ENCODE measurements at regions not wholly inside any gene's neighbourhood (a gene's known extent, or its start where the extent isn't known, plus 50 kb on each side); places are given as distances from the start of the nearest gene placed in this dataset.

DNA sequence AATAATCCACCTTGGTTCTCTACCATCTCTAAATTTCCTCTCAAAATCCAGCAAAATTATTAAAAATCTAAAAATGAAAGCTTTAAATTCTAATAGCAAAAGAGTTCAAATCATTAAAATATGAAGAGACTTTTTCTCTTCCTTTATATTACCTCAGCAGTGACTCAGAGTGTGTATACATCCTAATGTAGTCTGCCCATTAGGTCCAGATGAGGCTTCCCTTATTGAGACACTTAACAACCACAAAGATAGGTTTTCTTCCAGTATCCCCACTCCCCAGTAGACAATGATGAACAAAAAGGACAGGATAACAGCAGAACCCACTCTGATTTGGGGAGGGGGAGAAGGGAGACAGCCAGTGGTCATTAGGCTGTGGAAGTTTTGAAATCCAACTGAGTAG is 61.5 kb upstream of the DCBLD2 start:
- Histone ChIP-seq H3K4me3 (ENCODE audit: low read depth, low read length) (no peak overlapping the region), H3K27me3 (ENCODE audit: control insufficient read depth, insufficient read depth, low read length) (no peaks in the 10 kb centered on the region), H3K36me3 (ENCODE audit: control insufficient read depth, insufficient read depth, low read length) (no peaks in the 10 kb centered on the region)
- FAIRE-seq: no peak
- TF ChIP-seq, protein P1, sequence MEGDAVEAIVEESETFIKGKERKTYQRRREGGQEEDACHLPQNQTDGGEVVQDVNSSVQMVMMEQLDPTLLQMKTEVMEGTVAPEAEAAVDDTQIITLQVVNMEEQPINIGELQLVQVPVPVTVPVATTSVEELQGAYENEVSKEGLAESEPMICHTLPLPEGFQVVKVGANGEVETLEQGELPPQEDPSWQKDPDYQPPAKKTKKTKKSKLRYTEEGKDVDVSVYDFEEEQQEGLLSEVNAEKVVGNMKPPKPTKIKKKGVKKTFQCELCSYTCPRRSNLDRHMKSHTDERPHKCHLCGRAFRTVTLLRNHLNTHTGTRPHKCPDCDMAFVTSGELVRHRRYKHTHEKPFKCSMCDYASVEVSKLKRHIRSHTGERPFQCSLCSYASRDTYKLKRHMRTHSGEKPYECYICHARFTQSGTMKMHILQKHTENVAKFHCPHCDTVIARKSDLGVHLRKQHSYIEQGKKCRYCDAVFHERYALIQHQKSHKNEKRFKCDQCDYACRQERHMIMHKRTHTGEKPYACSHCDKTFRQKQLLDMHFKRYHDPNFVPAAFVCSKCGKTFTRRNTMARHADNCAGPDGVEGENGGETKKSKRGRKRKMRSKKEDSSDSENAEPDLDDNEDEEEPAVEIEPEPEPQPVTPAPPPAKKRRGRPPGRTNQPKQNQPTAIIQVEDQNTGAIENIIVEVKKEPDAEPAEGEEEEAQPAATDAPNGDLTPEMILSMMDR (IDR thresholded peaks at IDR 0.05; ENCODE audit: insufficient read depth, low read length, severe bottlenecking): no peak
- DNase-seq (ENCODE audit: low read depth): peak; percentile 82

DNA sequence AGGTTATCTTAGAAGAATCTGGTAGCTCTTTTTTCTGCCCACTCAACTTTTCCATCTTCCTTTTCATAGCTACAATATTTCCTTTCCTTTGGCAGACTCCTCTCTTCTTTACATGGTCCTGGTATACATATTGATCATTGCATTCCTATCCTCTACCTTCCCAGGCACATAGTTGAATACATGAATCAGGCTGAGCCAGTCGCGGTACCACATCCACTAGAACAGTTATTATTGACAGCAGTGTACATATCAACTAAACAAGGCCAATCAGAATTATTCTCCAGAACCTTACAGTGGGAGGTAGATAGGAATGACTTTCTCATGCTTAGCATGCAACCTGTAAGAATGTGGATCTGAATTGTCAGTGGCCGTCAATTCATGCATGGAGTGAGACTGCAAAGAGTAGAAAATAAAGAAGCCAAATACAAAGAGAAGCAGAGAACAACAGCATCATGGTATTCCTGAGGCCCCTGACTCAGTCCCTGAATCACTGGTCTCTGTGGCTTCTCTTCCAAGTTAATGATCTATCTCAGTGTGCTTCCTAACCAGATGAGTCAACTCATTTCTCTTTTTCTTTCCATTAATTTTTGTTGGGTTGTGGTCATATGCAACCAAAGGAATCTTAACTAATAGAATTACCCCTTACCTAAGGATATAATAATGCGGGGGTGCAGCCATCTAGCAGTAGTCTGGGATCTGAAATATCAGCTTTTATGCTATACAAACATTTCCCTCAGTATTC is 60.9 kb upstream of the DCBLD2 start:
- no peak overlapping the region for H3K4me3 ChIP-seq (ENCODE audit: low read depth, low read length)
- H3K36me3 ChIP-seq (ENCODE audit: control insufficient read depth, insufficient read depth, low read length): no peaks in the 10 kb centered on the region
- DNase-seq (ENCODE audit: low read depth) (peak; percentile 95), FAIRE-seq (no peak)
- H3K27me3 ChIP-seq (ENCODE audit: control insufficient read depth, insufficient read depth, low read length): no peaks in the 10 kb centered on the region
- TF ChIP-seq, protein P1 (IDR thresholded peaks at IDR 0.05; ENCODE audit: insufficient read depth, low read length, severe bottlenecking): no peak

- DNase-seq (ENCODE audit: low read depth) (peak; percentile 92), FAIRE-seq (no peak)
- TF ChIP-seq, protein P1 (IDR thresholded peaks at IDR 0.05; ENCODE audit: insufficient read depth, low read length, severe bottlenecking): no peak
- Histone ChIP-seq H3K27me3 (ENCODE audit: control insufficient read depth, insufficient read depth, low read length) (no peaks in the 10 kb centered on the region), H3K4me3 (ENCODE audit: low read depth, low read length) (no peak overlapping the region), H3K36me3 (ENCODE audit: control insufficient read depth, insufficient read depth, low read length) (no peaks in the 10 kb centered on the region)
Measured at GRCh38 chr3:98961161-98962155, 60.0 kb upstream of the DCBLD2 start.

DNA sequence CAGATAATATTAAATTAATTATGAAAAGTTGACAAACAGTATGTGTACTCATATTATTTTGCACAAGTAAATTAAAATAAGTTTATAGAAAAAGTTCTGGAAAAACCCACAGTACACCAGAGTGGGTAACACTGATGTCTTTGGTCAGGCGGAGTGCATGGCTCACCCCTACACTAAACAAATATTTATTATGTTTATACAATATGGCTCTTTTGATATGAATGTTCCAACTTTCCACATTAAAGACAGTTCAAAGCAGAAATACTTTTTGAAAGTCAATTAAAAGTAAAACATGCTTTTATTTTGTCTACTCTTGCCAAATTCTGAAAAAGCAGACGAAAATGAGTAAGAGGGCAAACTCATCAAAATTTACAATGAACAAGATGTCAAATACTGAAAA is 56.2 kb upstream of the DCBLD2 start:
- no peaks in the 10 kb centered on the region for H3K27me3 ChIP-seq (ENCODE audit: control insufficient read depth, insufficient read depth, low read length)
- no peak overlapping the region for H3K4me3 ChIP-seq (ENCODE audit: low read depth, low read length)
- TF ChIP-seq, protein P1 (IDR thresholded peaks at IDR 0.05; ENCODE audit: insufficient read depth, low read length, severe bottlenecking): no peak
- no peaks in the 10 kb centered on the region for H3K36me3 ChIP-seq (ENCODE audit: control insufficient read depth, insufficient read depth, low read length)
- FAIRE-seq (no peak), DNase-seq (ENCODE audit: low read depth) (no peak)

DNA sequence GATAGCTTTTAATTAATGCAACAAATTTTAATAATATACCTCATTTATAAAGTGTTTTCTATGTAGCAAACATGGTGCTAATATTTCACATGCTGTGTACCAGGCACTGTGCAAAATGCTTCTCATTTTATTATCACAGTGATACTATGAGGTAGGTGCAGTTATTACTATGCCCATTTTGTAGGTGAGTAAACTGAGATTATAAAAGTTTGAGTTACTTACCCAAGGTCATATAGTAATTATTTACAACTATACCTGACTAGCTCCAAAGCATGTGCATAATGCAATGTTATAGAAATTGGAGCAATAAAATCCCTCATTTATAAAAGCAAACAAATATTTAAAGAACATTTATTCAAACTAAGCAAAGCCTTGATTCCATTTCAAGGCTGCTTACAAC is 54.5 kb upstream of the DCBLD2 start:
- H3K4me3 ChIP-seq (ENCODE audit: low read depth, low read length): no peak overlapping the region
- no peak for FAIRE-seq
- TF ChIP-seq, protein P1 (IDR thresholded peaks at IDR 0.05; ENCODE audit: insufficient read depth, low read length, severe bottlenecking): no peak
- H3K27me3 ChIP-seq (ENCODE audit: control insufficient read depth, insufficient read depth, low read length): no peaks in the 10 kb centered on the region
- H3K36me3 ChIP-seq (ENCODE audit: control insufficient read depth, insufficient read depth, low read length): no peaks in the 10 kb centered on the region
- no peak for DNase-seq (ENCODE audit: low read depth)

All from bronchial epithelial cell (primary cell).